ENCODE measurements at regions not wholly inside any gene's neighbourhood (a gene's known extent, or its start where the extent isn't known, plus 50 kb on each side); places are given as distances from the start of the nearest gene placed in this dataset.
"Not testable (repeated sequence)": the region's sequence is repeated elsewhere in the genome, so short reads cannot be mapped to it uniquely, and the experiment has no call there.

DNA sequence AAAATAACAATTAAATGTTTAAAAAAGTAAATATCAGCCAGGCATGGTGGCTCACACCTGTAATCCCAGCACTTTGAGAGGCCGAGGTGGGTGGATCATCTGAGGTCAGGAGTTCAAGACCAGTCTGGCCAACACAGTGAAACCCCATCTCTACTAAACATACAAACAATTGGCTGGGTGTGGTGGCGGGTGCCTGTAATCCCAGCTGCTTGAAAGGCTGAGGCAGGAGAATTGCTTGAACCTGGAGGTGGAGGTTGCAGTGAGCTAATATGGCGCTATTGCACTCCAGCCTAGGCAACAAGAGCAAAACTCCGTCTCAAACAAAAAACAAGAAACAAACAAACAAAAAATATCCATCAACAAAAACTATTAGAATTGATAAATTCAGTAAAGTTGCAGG, 77.5 kb downstream of the SNX5 start:
- DNase-seq: not testable (repeated sequence)

- no peak for DNase-seq
Observed at GRCh38 chr20:17890330-17890729, 78.3 kb downstream of the SNX5 start.

DNA sequence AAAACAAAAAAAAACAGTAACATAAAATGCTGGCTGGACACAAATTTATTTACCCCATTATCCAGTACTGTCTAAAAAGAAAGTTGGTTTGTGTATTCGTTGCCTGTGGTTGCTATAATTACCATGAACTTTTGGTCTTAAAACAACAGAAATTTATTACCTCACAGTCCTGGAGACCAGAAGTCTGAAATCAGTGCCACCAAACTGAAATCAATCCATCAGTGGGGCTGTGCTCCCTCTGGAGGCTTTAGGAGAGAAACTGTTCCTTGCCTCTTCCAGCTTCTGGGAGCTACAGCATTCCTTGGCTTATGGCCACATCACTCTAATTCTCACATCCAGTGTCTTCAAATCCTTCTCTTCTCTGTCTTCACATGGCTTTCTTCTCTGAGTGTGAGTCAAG, 79.4 kb downstream of the SNX5 start:
- no peak for DNase-seq

DNA sequence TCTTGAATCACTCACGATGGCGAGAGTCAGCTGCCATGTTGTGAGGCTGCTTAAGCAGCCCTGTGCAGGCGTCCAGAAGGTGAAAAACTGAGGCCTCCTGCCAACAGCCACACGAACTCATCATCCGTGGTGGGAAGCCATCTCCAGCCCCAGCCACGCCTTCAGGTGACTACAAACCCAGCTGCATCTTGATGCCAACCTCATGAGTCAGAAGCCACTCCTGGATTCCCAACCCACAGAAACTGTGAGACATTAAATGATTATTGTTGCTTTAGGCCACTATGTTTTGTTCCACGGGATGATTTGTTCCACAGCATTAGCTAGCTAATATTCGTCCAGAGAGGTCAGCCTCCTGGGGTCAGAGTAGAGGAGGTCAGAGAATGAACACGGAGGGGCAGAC, 80.5 kb downstream of the SNX5 start:
- peak; percentile 37 for DNase-seq

GRCh38 chr20:17887331-17888030, 81.1 kb downstream of the SNX5 start:
- DNase-seq: no peak

- no peak for DNase-seq
Observed at GRCh38 chr20:17885544-17885943, 83.0 kb downstream of the SNX5 start.

GRCh38 chr20:17885076-17885475, 83.5 kb downstream of the SNX5 start:
- DNase-seq: no peak

DNA sequence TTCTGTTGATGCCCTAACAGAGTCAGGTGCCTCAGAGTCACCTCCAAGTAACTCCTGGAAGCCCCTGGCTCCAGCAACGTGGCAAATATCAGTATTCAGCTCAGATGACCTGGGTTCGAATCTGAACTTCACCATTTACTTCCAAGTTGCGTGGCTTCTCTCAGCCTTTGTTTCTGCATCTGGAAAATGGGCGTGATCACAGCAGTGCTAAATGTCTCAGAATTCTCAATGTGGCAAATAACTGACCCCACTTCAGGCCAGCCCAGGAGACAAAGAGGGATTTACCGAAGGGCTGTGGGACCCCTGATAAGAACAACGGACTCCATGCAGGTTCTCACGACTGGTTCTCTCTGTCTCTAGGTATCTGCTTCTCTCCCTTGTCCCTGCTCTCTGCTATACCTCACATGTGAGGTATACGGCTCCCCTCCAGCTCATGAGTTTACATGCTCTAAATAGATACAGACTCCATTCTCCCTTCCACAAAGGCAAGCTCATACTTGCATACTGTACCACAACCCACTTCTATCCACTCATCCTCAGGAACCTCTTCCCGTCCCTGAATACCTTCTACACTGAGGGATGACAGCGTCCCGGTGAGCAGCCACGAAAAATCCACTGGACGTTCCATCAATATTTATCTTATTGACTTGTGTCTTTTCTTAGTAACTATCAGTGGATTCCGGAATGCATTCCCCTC, 84.1 kb downstream of the SNX5 start:
- DNase-seq: no peak

DNA sequence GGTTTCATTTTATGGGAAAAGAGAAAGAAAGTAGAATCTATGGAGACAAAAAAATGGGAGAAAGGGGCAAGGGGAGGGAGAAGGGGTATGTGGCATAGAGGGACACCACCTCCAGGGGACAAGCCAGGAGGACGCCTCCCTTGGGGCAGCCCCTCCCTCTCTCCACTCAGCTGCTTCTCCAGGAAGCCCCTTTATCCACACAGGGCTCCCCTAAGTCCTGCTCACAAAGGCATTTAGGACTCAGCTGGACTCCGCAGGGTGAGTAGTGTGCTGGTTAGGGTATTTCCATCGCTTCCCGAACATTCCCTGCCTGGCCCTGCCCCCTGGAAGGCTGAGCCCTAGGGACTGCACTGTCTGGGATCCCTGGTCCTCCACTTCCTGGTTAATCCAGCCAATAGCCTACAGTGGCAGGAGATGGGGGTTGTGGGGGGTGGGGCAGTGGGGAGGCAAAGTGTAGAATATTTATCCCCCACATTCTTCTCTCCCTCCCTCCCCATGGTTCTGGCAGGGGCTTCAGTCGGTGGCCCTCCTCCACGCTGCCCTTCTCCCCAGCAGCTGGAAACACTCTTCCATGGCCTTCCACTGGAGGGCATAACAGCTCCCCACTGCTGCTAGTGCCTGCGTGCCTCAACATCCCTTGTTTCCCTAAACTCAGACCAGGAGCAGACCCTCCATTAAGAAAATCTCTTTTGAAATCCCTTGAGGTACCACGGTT, 84.8 kb downstream of the SNX5 start:
- DNase-seq: no peak

- DNase-seq: no peak
Observed at GRCh38 chr20:17882834-17883591, 85.6 kb downstream of the SNX5 start.

DNA sequence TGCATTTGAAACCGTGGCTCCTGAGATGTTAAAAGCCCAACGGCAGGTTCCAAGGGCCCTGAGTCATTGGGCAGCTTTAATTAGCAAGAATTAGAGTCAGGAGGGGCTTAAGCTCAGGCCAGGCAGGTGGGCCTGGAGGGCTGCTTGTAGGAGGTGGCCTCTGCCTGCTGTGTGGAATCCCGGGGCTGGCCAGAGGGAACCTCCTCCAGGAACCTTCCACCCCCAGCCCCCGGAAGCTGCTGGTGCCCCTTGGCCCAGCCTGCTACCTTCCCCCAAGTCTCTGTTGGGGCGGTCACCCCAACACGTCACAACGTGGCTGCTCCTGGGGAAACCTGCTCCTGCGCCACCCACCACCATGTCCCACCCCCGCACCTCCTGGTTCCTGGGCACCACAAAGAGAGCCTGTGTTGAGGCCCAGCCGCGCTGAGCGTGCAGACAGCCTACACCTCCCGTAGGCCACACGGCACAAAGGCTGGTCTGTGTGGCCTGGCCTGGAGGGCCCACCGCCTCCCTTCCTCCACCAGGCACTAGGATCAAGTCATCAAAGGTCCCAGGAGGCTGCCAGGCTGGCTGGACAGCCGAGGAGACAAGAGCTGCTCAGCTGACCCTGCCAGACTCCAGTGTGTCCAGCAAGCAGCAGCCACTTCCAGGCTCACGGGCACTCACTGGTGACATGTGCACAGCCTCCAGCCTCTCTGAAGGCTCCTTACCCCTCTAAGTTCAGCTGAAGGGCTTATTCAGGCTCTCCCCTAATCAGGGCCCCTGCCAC, 86.3 kb downstream of the SNX5 start:
- no peak for DNase-seq

DNA sequence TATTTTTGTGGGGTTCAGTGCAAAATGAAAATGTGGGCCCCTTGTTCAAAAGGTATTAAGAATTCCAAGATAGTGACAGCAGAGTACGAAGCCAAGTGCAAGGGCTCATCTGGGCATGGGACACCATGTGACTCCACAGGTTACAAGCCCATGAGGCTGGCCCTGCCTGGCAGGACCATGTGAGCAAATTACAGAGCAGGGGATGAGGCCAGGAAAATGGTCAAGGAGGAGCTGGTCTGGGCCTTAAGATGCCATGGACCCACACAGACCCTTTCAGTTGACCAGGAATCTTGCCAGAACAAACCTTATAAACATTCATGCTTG, 86.9 kb downstream of the SNX5 start:
- no peak for DNase-seq

DNA sequence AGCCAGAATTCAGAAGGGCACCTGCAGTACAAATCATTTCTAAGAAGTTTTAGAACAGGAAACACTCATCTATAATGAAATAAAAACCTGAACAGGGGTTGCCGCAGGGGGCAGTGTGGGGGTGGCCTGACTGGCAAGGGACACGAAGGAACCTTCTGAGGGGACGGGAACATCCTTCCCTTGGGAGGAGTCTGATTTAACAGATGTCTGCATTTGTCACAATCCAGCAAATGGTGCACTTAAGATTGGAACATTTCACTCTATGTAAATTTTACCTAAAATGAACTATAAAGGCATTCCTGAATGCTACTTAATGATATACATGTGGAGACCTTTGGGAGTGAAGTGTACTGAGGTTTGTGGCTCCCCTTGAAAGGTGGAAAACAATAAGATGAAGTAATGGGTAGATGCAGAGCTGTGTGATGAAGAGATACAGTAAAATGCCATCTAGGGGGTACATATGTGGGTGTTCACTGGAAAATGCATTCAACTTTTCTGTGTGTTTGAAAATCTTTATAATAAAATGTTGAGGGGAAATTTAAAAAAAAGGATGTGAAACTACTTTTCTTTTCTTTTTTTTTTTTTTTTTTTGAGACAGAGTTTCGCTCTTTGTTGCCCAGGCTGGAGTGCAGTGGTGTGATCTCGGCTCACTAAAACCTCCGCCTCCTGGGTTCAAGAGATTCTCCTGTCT, 89.5 kb downstream of the SNX5 start:
- no peak for DNase-seq

DNA sequence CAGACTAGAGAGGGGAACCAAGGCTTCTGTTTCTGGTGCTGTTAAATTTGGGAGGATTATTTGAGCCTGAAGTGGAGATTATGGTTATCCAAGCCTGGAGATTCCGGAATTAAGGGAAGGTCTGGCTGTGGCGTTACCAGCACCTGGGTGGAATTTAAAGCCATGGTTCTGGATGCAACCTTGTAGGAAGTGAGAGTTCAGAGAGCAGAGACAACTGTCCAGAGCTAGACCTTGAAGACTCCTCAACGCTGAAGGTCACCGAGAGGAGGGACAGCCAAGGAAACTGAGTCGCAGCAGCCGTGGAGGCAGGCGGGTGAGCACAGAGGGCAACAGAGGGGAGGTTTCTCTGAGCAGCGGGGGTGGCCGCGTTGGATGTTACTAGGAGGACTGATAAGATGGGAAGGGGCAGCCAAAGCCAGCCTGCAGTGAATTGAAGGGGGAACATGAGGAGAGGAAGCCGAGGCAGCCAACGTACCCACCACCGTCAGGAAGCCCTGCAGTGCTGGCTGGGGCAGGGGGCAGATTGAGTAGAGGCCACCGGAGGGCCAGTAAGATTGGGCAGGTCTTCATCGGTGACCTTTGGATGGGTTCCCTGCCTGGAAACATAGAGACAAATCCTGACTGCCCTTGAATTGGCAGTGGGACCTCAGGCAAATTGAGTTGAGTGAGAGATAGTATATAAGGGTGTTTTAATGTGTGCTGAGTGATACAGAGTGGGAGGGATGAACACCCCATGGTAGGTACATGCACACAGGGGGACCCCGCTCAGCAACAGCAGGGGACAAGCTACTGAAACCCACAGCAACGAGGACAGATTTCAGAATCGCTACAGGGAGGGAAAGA, 90.3 kb downstream of the SNX5 start:
- DNase-seq: no peak

DNA sequence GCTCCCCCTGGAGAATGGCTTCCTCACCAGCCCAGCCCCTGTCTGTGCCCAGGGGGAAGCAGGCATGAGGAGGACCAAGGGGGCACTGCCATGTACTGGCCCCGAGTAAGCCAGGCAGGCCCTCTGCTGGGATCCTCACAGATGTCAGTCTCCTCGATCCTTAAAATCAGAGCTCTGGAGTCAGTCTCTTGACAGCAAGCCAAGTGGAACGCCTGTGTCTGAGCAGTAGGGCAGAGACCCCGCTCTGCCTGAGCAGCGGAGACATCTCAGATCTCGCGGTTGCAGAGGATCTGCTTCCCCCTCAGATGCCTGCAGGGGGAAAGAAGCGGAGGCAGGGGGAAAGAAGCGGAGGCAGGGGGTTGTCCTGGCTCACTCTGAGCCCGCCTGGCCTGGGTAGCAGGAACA, 92.6 kb downstream of the SNX5 start:
- DNase-seq: no peak

GRCh38 chr20:17875106-17875980, 93.3 kb downstream of the SNX5 start:
- peak; percentile 63 for DNase-seq

GRCh38 chr20:17874271-17875105, 94.1 kb downstream of the SNX5 start:
- no peak for DNase-seq

GRCh38 chr20:17873410-17874270, 95.0 kb downstream of the SNX5 start:
- peak; percentile 89 for DNase-seq

Measured in NCI-H226 (cell line).